Stimulated activated CD4-positive, alpha-beta T cell treated with anti-CD3 and anti-CD28 coated beads, Interleukin-2, amount 100 ng/mL, for 24 hours (primary cell): ENCODE measurements at regions not wholly inside any gene's neighbourhood (a gene's known extent, or its start where the extent isn't known, plus 50 kb on each side); places are given as distances from the start of the nearest gene placed in this dataset.
"Not testable (repeated sequence)": the region's sequence is repeated elsewhere in the genome, so short reads cannot be mapped to it uniquely, and the experiment has no call there.

Experiments used
- DNase-seq, 2 donors: peaks; one replicate each; pipeline ENCODE4 v3.0.0-alpha.2; 2020

DNA sequence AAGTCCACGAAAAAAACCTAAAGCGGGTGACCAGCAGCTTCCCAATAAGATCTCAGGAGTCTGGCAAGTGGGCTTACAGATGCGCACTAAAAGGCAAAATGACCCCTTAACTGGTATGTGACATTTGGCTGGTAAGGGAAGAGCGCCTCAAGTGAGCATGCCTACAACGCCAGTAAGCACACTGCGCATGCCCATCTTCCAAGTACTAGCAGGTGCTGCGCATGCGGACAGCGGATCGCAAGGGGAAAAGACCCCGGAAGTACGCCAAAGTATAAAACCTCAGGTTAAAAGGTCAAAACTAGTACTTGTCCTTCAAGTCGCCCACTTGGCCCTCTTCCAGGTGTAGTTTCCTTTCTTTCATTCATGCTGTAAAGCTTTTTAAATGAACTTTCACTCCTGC is 518.5 kb upstream of the MDGA2 start:
- no peak for DNase-seq

DNA sequence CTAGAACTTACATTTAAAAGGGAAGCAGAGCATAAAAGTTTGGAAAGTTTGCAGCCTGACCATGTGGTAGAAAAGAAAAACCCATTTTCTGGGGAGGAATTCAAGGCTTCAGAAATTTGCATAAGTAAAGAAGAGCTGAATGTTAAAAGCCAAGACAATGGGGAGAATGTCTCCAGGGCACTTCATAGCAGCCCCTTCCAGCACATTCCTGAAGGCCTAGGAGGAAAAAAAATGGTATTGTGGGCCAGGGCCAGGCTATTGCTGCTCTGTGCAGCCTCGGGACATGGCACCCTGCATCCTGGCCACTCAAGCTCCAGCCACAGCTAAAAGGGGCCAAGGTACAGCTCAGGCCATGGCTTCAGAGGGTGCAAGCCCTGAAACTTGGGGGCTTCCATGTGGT is 474.2 kb upstream of the MDGA2 start:
- DNase-seq: not testable (repeated sequence)

DNA sequence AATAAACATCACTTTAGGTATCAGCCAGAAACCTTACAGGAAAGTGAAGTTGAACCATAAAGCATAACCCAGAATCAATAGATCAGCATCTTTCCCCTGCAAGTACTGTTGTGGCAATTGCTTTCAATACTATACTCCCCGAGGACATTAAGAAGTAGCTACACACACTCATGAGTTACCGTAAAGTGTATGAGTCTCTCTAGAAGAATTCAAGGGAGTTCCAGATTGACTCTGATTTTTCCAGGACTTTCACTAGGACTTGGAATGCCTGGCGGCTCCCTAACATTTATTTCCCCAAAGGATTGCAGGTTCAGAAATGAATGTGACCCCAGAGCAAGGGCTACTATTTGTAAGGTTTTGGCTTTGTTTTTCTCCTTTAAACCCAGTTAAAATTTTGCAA is 465.4 kb upstream of the MDGA2 start:
- no peak for DNase-seq

DNA sequence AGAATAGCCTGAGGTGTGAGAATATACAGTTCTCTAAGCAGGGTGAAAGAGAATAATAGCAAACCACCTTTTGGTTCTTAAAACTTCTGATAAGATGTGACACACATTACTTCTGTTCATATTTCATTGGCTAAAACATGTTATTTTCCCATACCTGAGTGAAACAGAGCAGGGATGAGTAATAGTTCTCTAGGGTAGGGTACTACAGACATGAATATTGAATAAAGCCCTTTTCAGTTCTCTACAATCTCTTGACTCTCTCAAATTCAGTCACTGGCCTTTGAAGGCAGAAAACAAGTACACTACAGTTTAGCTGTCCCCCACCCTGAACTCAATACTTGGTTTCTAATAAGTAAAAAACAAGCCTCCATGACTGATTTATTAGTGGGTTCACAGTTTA is 454.1 kb upstream of the MDGA2 start:
- DNase-seq: no peak

DNA sequence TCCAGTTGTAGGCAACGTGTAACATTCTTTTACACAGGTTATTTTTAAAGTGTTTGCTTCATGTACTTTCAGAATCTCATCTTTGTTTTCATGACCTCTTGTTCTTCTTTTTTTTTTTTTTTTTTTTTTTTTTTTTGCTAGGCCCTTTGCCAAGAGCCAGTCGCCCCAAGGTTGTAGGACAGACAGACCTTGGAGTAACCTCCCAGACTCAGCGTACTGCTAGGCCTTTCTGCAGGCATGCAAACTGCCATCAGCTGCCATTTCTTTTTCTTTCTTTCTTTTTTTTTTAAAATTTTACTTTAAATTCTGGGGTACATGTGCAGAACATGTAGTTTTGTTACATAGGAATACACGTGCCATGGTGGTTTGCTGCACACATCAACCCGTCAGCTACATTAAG is 452.3 kb upstream of the MDGA2 start:
- DNase-seq: no peak

DNA sequence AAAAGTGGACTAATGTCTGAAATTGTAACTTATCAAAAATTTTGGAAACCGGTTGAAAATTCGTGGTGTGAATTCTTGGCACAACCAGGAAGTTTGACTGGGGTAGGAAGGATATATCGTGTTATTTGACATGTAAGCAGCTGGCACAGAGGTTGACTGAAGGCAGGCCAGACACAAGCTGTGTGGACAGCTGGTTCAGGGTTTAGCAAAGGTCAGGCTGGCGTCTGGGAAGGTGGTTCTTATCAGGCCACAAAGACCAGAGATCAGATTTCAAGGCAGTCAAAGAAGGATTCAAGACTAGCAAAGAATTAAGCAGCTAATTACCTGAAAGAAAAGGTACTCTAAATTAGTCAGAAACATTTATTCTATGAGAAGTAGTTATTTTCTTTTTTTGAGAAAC is 450.2 kb upstream of the MDGA2 start:
- no peak for DNase-seq

DNA sequence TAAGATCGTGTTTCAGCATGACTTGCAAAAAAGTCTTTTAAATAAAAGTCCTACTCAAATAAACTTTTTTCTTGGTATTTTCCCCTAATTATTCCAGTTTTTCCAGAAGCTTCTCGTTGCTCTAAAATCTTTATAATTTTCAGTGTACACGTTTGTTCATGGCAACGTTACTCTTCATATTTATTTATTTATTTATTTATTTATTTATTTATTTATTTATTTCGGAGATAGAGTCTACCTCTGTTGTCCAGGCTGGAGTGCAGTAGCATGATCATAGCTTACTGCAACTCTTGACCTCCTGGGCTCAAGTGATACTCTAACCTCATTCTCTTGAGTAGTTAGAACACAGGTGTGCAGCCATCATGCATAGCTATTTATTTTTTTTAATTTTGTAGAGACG is 438.3 kb upstream of the MDGA2 start:
- DNase-seq: no peak

DNA sequence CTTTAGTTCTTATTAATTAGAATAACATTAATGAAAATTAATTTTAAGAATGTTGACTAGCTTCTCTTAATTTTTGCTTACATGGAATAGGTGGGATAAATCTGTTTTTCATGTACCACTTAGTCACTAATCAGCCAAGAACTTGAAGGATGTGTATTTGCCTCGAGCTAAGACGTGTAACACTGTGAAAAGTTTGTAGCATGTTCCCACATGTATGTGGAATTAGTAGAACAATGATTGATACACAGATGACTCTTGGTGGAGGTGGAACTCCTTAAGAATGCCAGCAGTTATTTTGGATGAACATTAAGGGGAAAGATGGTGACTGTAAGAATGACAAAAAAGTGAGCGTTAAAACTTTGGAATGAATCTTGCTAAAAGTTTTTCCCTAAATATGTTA is 435.7 kb upstream of the MDGA2 start:
- DNase-seq: no peak

DNA sequence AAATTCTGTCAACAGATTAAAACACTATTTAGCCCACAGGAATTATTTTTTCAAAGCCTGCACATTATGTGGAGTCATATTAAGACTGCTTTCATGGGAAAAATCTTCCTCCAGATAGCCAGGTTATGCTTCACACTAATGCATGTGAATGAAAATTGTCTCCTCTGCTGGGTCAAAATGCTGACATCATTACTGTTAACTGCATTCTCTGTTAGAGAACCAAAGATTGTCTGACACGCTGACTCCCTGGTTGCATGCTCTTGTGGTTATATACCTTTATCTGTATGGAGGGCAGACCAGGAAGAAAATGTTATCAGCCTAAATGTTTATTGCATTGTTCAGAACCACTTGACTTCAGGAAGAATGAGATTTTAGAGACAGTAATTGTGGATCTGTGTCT is 432.2 kb upstream of the MDGA2 start:
- no peak for DNase-seq

DNA sequence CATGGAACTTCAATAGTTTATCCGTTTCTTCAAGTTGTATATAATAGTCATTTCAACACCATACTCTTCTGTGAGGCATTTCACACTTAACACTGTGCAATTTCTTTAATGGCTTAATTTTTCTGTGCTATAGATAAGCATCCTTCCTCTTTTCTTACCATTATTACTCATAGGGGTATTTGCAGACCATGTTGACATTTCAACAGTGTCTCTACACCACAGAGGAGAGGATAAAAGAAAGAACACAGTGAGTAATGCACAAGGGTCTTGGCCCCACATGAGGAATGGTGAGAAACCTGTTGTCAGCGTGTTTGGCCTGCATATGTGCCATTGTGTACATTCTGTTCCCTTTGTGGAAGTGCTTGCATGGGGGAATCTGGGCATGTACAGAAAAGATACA is 421.5 kb upstream of the MDGA2 start:
- no peak for DNase-seq

DNA sequence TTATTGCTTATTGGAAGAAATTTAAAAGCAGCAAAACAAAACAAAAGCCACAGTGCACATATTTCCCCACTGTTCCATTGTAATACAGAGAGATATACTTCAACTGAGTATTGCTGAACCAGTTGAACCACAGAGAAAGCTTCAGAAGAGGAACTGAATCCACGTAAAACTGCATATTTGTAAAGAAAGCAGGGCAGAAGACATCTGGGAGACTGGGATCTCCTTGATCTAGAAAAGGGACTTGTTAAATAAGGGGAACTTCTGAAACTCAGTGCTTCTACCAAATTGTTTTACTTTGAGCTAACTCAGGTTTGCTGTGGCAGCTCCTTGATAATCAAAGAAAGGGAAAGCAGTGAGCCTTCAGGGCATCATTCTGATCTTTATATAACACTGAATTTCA is 411.1 kb upstream of the MDGA2 start:
- DNase-seq: no peak

DNA sequence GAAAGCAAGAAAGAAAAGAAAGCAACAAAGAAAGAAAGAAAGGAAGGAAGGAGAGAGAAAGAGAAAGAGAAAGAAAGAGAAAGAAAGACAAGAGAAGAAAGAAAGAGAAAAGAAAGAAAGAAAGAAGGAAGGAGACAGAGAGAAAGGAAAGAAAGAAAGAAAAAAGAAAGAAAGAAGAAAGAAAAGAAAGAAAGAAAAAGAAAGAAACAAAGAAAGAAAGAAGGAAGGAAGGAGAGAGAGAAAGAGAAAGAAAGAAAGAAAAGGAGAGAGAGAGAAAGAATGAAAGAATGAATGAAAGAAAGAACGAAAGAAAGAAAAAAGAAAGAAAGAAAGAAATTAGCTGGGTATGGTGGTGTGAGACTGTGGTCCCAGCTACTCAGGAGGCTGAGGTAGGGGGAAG is 400.1 kb upstream of the MDGA2 start:
- DNase-seq: no peak

DNA sequence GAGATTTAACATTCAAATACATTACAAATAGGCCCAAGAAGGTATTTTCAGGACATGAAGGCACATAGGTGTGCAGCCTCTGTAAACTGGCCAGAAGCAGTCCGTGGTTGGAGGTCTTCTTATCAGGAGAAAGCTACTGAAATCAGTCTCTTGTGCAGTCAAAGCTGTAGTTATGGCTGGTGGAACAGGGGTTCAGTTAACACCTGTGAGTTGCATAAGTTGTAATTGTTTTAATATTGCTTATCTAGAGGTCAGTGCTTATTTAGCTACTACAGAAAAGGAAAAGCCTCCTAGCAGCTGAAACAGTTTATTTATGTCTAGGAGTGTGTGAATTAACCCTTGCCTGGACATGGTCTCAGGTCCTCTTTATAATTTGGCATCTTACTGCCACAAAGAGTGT is 377.6 kb upstream of the MDGA2 start:
- DNase-seq: no peak

DNA sequence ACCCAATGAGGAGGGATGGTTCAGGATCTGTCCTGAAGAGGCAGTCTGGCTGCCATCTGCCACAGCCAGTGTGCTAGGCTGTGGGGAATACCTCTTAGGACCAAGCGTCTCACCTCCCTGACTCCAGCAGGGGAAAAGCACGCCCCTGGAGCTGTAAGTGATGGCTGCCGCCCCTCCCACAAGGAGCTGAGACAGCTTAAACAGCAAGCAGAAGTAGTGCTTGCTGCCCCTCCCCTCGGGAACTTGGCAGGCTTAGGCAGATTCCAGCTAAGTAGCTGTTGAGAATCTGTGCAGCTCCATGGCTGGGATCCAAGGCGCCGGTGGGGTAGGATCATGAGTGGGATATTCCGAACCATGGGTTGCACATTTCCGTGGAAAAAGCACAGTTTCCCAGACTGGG is 360.4 kb upstream of the MDGA2 start:
- no peak for DNase-seq

DNA sequence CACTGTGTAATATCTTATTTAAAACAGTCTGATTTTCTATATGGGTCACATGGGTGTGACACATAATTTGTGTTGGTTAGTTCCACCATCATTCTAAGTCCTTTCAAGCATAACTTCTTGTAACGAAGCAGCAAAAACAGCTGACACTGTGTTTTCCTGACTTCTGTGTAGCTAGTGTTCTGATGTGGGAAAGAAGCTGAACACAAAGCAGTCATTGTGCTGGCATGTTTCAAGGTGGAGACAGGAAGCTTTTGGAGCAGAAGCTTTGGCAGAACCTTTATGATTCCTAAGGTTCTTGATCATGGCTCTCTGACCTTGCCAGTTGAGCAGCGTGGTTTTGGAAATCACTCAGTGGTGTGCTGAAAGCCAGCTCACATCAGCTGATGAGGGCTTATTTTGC is 351.7 kb upstream of the MDGA2 start:
- DNase-seq: no peak

DNA sequence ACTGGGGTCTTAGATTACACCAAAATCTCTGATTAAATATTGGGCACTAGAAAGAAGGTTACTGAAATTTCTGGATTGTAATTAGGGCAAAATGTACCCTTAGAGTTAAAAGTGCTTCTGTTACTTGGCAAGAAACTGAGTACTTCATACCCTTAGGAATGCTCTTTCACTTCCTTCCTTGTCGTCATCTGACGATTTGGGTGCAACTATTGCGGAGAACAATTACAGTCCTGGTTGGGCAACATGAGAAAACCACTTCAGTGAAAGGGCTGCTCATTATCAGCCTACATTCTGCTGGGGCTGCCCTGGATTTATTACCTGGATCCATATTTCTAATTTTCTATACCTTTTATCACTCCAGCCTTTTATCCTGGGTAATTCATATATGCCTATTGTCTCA is 348.5 kb upstream of the MDGA2 start:
- DNase-seq: no peak

DNA sequence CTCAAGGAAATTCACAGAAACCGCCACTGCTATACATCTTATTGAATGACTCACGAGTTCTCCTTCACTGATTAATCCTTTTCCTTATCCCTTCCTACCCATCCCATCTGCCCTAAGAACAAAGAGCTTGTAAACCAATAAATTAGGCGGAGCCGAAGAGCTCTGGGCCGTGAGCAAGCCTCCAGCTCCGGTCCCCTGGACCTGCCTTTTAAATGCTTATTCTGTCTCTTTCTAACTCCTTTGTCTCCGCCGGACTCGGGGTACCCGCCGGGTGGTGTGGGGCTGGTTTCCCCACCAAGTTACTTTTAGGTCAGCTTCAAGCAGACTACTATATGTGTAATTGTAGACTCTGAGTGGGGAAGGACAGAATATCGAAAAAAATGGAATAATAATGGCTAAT is 336.1 kb upstream of the MDGA2 start:
- DNase-seq: not testable (repeated sequence)

DNA sequence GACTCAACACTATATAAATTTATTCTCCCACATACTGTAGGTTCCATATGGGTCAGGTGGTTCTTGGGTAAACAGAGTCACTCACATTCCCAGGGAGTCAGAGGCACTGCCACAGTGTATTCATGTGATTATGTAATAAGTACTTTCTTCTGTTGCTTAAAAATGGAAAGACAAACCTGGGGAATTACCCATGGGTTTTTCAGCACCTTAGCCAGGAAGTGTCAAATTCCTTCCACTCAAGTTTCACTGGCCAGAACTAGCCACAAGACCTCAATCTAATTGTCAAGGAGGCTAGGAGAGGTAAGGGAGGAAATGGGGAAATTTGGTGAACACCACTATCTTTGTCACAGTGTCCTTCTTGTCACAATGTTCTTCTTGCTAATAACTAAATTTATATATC is 333.2 kb upstream of the MDGA2 start:
- no peak for DNase-seq

DNA sequence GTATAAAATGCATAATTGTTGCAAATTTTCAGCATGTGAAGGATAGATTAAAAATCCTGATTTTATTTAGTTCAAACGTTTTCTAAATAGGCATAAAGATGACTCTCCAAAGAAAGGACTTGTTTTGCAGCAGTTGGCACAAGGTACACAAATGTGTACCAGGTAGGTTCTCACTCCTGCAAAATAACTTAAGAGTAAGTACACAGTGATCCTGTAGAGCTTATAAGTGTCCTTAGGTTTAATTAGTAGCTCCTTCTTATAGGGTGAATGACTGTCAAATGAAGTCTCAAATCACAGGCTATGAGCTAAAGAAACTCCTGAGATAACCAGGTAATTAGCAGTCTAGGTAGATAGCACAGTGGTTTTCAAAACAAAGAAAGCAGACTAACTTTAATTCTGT is 330.6 kb upstream of the MDGA2 start:
- DNase-seq: no peak

DNA sequence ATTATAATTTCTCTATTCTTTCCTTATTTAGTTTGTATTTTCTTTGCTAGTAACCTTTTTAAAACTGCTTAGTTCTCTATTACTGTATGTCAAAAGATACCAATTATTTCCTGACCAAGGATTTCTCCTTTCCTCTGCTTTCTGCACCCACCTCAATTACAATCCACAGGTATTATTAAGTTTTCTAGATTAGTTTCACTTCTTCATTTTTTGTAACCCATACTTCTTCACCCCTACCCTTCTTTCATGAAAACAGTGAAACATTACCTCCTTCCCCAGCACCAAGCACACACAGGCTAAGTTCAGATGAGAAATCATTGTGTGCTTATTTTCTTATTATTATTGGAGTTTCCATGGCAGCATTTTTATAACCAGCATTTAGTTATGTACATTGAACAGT is 318.5 kb upstream of the MDGA2 start:
- no peak for DNase-seq

DNA sequence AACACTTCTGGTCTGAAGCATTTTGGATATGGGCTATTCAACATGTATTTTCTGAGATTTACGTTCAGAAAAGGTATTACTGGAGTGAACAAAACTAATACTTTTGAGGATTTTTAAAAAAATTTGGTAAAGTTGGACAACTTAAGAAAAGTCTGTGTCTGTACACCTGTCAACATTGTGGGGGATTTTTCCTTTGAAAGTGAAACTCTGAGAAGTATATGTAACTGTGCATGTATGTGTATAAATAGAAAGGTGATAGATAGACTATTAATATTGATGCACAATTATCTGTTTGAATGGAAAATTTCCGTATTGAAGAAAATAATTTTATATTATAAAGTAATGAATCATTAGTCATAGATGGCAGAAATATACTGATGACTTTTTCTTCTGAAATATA is 312.8 kb upstream of the MDGA2 start:
- no peak for DNase-seq

DNA sequence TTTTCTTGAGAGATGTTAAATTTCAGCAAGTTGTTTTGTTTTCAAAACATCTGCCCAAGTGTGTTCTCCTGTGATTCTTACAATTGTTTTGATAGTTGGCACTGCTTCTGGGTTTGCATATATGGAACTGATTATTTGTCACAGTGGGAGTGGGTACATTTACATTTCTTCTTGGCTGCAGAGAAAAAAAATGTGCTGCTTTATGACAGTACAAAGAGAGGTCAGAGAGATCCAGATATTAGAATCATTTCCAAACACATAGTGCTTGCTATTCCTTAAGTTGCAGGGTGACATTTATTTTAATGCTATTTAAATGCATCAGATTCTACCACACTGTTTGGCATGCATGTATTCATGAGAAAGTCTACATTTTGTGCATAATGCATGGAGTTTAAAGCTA is 303.5 kb upstream of the MDGA2 start:
- no peak for DNase-seq

DNA sequence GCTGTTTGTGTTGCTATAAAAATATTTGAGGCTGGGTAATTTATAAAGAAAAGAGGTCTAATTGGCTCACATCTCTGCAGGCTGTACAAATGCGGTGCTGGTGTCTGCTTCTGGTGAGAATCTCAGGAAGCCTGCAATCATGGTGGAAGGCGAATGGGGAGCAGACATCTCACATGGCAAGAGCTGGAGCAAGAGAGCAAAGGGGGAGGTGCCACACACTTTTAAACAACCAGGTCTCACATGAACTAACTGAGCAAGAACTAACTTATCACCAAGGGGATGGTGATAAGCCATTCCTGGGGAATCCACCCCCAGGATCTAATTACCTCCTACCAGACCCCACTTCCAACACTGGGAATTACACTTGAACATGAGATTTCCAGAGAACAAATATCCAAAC is 300.7 kb upstream of the MDGA2 start:
- DNase-seq: no peak

DNA sequence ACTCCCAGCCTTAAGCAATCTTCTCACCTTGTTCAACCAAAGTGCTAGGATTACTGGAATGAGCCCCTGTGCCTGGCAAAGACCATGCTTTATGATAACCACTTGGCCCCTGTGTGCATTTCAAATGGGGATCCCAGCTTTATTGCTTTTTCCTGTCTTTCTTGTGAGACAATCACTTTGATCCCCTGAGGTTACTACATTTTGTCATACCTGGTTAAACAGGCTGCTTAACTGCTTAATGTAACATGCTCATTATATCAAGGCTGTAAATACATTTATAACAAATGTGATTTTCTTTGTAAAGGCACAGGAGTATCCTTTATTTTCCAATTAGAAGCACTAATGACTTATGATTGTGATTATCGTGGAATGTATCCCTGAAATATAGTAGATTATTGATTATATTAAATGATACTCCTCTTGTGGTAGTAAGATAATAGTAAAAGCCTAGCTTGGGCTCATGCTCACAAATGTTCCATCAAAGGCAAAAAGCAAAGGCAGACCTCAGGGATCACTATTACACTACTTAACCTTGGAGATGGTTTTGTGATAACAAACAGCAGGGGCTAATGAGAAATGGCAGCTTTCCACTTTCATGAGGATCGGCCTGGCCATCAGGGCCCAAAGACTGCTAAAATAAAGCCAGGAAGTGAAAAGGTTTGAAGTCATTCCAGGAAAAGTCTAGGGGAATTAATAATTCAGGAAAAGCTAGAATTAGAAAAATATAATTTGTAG is 290.8 kb upstream of the MDGA2 start:
- no peak for DNase-seq

DNA sequence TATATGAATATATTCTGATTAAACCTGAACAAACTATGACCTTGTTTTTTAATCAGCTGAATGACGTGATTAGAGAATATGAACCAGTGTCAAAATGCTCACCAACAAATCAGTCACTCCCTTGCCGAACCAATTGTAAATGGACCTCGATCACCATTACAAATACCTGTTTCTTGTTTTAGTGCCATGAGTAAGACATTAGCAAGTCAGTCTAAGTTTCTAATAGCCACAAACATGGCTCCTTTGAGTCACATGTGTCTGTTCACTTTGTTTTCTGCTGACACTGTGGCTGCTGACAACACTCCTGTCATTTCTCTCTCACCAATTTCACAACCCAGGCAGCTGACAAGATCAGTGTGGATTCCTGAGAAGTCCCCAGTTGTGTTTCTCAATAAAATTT is 286.2 kb upstream of the MDGA2 start:
- no peak for DNase-seq

DNA sequence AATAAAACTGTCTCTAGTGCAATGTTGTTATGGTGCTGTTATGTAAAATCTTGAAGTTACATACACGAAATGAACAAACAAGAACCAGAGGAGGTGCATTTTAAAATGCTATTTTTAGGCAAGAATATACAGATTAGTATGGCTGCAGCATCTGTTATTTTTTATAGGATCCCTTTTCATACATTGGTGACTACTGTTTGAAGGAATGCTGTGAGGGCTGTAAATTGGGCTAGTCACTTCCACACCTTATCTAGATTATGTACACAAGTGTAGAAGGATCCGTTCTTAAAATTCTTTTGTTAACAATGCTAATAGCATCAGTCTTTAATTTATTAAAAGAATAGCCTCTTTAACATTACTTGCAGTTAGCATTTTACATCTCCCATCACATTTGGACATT is 284.3 kb upstream of the MDGA2 start:
- no peak for DNase-seq
